Tibial nerve (tissue), 4 donors: ENCODE measurements at regions not wholly inside any gene's neighbourhood (a gene's known extent, or its start where the extent isn't known, plus 50 kb on each side); places are given as distances from the start of the nearest gene placed in this dataset.

Experiments
- CTCF ChIP-seq, 5 experiments: fragments of 200-600 bp in 3 of 5; fragments of 450-650 bp in 2 of 5; sonication (generic) in 3 of 5; IDR thresholded peaks; one replicate each; pipeline ENCODE4 v1.5.1; 2016 to 2019; ENCODE audit warnings: antibody characterized with exemption in 5 of 5, mild to moderate bottlenecking in 3 of 5, moderate library complexity in 2 of 5
- EP300 ChIP-seq, 2 donors: sonication (generic); formaldehyde crosslinking; IDR thresholded peaks; one replicate each; pipeline ENCODE4 v1.6.1; 2017; ENCODE audit warnings: antibody characterized with exemption in 2 of 2, mild to moderate bottlenecking in 1 of 2
- POLR2A ChIP-seq, 2 donors: fragments of 450-650 bp; IDR thresholded peaks; one replicate each; pipeline ENCODE4 v1.6.1; 2017; ENCODE audit warnings: antibody characterized with exemption in 2 of 2, mild to moderate bottlenecking in 2 of 2, moderate library complexity in 2 of 2

DNA sequence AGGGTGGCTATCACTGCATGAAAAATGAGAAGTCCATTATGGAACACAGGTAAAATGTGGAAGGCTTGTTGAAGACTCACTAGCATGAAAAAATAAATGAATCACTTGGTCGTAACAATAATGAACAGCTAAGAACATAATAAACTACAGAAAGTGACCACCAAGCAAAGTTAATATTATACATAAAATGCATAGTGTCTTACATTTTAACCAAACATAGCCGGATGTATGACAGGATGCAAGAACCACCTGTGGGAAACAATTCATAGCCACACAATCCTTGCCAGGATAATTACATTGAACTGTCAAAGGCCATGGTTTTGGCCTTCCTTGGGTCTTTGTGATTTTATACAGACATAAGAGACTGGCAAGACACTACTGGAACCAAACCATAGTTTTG, 81.9 kb upstream of the ATXN3L start:
- TF ChIP-seq CTCF (IDR thresholded peaks at IDR 0.05) (no peak), POLR2A (IDR thresholded peaks at IDR 0.05) (no peak), EP300 (IDR thresholded peaks at IDR 0.05) (no peak)
